Lung (tissue), 11 donors: ENCODE measurements at regions not wholly inside any gene's neighbourhood (a gene's known extent, or its start where the extent isn't known, plus 50 kb on each side); places are given as distances from the start of the nearest gene placed in this dataset.

Experiments
- ATAC-seq: fragments of 200-7000 bp; cut with Tn5 transposase; one replicate; pipeline ENCODE4 v1.9.1; 2020; ENCODE audit warnings: moderate number of reproducible peaks; ENCODE audit not compliant: insufficient read depth, low FRiP score
- DNase-seq, 3 donors: peaks; one replicate each; pipeline ENCODE4 v3.0.0-alpha.2; 2013 to 2017
- H3K27ac ChIP-seq, 2 donors: one replicate each; pipeline ENCODE4 v1.5.1; 2013; ENCODE audit warnings: mild to moderate bottlenecking in 2 of 2, moderate library complexity in 2 of 2, control low read depth in 1 of 2, inconsistent platforms in 1 of 2, low read depth in 1 of 2, low read length in 1 of 2
- H3K27me3 ChIP-seq, 3 donors: one replicate each; pipeline ENCODE4 v1.5.1; 2013; ENCODE audit warnings: low read length in 2 of 3; ENCODE audit not compliant: control insufficient read depth in 3 of 3, insufficient read depth in 3 of 3
- H3K36me3 ChIP-seq, 4 donors: one replicate each; pipeline ENCODE4 v1.5.1; 2013; ENCODE audit warnings: low read length in 4 of 4, mild to moderate bottlenecking in 1 of 4, moderate library complexity in 1 of 4; ENCODE audit not compliant: control insufficient read depth in 4 of 4, insufficient read depth in 4 of 4
- H3K4me1 ChIP-seq, 5 donors: one replicate each; pipeline ENCODE4 v1.5.1; 2013; ENCODE audit warnings: low read length in 5 of 5, mild to moderate bottlenecking in 2 of 5, moderate library complexity in 1 of 5; ENCODE audit not compliant: control insufficient read depth in 5 of 5, insufficient read depth in 5 of 5
- H3K4me3 ChIP-seq: one replicate; pipeline ENCODE4 v1.5.1; 2013; ENCODE audit warnings: mild to moderate bottlenecking, control low read depth, moderate library complexity
- H3K9ac ChIP-seq, 2 donors: one replicate each; pipeline ENCODE4 v1.5.1; 2013; ENCODE audit warnings: low read length in 2 of 2, control low read depth in 1 of 2; ENCODE audit not compliant: insufficient read depth in 1 of 2
- H3K9me3 ChIP-seq, 4 donors: one replicate each; pipeline ENCODE4 v1.5.1; 2013; ENCODE audit warnings: low read length in 3 of 4, mild to moderate bottlenecking in 1 of 4, moderate library complexity in 1 of 4; ENCODE audit not compliant: control insufficient read depth in 4 of 4, insufficient read depth in 3 of 4
- CTCF ChIP-seq: IDR thresholded peaks from 2 replicates; pipeline ENCODE4 v1.5.1; 2012; ENCODE audit warnings: mild to moderate bottlenecking; ENCODE audit errors: control extremely low read depth, extremely low read depth
- WGBS, 2 donors: extraction: QIAGEN DNeasy Blood & Tissue Kit; methylation state at CpG; one replicate each; pipeline ENCODE4 v1.1.7; 2013; 5-methylcytosine and 5-hydroxymethylcytosine counted together
- donor health status: control.
- donor health status: control.
- donor health status: Bipolar disorder and iron deficiency.
- donor health status: healthy.
- donor health status: DM: yes; HTN: yes; CAD: no.

GRCh38 chr6:86255973-86256372 lies 613.3 kb upstream of the SYNCRIP start:
- WGBS, 2 donors, result 40 to 66% methylated on average over 1 of the region's 1 CpG
- ATAC-seq (no peak), DNase-seq (no peak)
- Histone ChIP-seq H3K36me3 (no peaks in the 10 kb centered on the region), H3K27ac (no peak overlapping the region), H3K4me1 (no peaks in the 10 kb centered on the region), H3K9me3 (no peaks in the 10 kb centered on the region), H3K27me3 (no peaks in the 10 kb centered on the region), H3K9ac (no peak overlapping the region), H3K4me3 (no peak overlapping the region)
- no peak for TF ChIP-seq CTCF

GRCh38 chr6:86251106-86251505 lies 608.4 kb upstream of the SYNCRIP start:
- Histone ChIP-seq H3K4me3 (no peak overlapping the region), H3K4me1 (no peaks in the 10 kb centered on the region), H3K27me3 (no peaks in the 10 kb centered on the region), H3K9ac (no peak overlapping the region), H3K9me3 (no peaks in the 10 kb centered on the region), H3K27ac (no peak overlapping the region), H3K36me3 (no peaks in the 10 kb centered on the region)
- no peak for TF ChIP-seq CTCF
- 35 to 76% methylated on average over 1 of the region's 1 CpG for WGBS, 2 donors
- no peak for DNase-seq
- no peak for ATAC-seq

- WGBS, 2 donors, result 44 to 78% methylated on average over 2 of the region's 2 CpGs
- Histone ChIP-seq H3K9me3 (no peaks in the 10 kb centered on the region), H3K4me1 (peaks cover 0 to 8% (median 0%) of the 10 kb centered on the region in 5 donors), H3K9ac (no peak overlapping the region), H3K36me3 (no peaks in the 10 kb centered on the region), H3K27ac (no peak overlapping the region), H3K4me3 (no peak overlapping the region), H3K27me3 (no peaks in the 10 kb centered on the region)
- no peak for TF ChIP-seq CTCF
- no peak for ATAC-seq
- DNase-seq, result peak in 2 of 3 donors; percentile 55 to 70
Observed at GRCh38 chr6:86217906-86218305, 575.2 kb upstream of the SYNCRIP start.

GRCh38 chr6:86215323-86215722 lies 572.6 kb upstream of the SYNCRIP start:
- WGBS, 2 donors, result 50 to 78% methylated on average over 2 of the region's 2 CpGs
- peak in 2 of 3 donors; percentile 19 to 55 for DNase-seq

More at GRCh38 chr6:86215323-86215722, 572.6 kb upstream of the SYNCRIP start:
- Histone ChIP-seq H3K9ac (no peak overlapping the region), H3K27ac (no peak overlapping the region), H3K4me1 (peaks cover 0 to 8% (median 0%) of the 10 kb centered on the region in 5 donors), H3K27me3 (no peaks in the 10 kb centered on the region), H3K9me3 (no peaks in the 10 kb centered on the region), H3K36me3 (no peaks in the 10 kb centered on the region), H3K4me3 (no peak overlapping the region)
- TF ChIP-seq CTCF, result no peak
- no peak for ATAC-seq
